Right lobe of liver (tissue), 4 donors: ENCODE measurements at regions not wholly inside any gene's neighbourhood (a gene's known extent, or its start where the extent isn't known, plus 50 kb on each side); places are given as distances from the start of the nearest gene placed in this dataset.

ENCODE experiments used
- POLR2A ChIP-seq: fragments of 450-650 bp; IDR thresholded peaks from one replicate; pipeline ENCODE4 v1.6.1; 2017; ENCODE audit warnings: antibody characterized with exemption, mild to moderate bottlenecking
- TF ChIP-seq, protein P1 (sequence below), 4 donors: fragments of 200-600 bp in 3 of 4; fragments of 450-650 bp in 1 of 4; IDR thresholded peaks; one replicate each; pipeline versions ENCODE4 v1.5.1 to v1.8.0; 2016 to 2022; ENCODE audit warnings: antibody characterized with exemption in 4 of 4, mild to moderate bottlenecking in 2 of 4
- donor health status: DM: no; HTN: no; CAD: no.
- donor health status: DM: no; HTN: no; CAD: no.
- donor health status: DM: no; HTN: yes; CAD: no.

DNA sequence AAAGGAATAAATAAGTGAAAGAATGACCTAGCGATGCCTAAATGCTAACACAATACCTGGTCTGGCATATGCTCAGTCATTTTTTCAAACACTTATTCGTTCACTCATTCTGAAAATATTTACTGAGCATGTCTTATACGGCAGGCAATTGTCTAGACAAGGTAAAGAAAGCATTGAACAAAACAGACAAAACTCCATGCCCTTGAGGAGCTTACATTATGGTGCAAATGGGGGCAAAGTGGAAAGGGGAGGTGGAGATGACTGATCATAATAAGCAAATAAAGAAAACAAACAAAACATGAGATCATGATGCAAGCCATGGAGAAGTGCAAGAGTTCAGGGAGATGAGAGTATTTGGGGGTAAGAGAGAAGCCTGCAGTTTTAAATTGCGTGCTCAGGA lies 334.6 kb upstream of the PPARGC1A start:
- no peak for TF ChIP-seq POLR2A
- TF ChIP-seq, protein P1, sequence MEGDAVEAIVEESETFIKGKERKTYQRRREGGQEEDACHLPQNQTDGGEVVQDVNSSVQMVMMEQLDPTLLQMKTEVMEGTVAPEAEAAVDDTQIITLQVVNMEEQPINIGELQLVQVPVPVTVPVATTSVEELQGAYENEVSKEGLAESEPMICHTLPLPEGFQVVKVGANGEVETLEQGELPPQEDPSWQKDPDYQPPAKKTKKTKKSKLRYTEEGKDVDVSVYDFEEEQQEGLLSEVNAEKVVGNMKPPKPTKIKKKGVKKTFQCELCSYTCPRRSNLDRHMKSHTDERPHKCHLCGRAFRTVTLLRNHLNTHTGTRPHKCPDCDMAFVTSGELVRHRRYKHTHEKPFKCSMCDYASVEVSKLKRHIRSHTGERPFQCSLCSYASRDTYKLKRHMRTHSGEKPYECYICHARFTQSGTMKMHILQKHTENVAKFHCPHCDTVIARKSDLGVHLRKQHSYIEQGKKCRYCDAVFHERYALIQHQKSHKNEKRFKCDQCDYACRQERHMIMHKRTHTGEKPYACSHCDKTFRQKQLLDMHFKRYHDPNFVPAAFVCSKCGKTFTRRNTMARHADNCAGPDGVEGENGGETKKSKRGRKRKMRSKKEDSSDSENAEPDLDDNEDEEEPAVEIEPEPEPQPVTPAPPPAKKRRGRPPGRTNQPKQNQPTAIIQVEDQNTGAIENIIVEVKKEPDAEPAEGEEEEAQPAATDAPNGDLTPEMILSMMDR (IDR thresholded peaks at IDR 0.05) = no peak
